GM13976 (cell line): ENCODE measurements at regions not wholly inside any gene's neighbourhood (a gene's known extent, or its start where the extent isn't known, plus 50 kb on each side); places are given as distances from the start of the nearest gene placed in this dataset.

Experiments used
- DNase-seq: peaks from one replicate; pipeline ENCODE4 v3.0.0; 2012; ENCODE audit warnings: low spot score
- CTCF ChIP-seq: IDR thresholded peaks from 2 replicates; pipeline ENCODE4 v1.5.1; 2012; ENCODE audit warnings: borderline replicate concordance, mild to moderate bottlenecking; ENCODE audit not compliant: insufficient read depth; ENCODE audit errors: extremely low read depth, missing control alignments, control extremely low read depth
- in situ Hi-C: fragments of 300-500 bp; cut with MboI; formaldehyde crosslinking; loops from one replicate; pipeline ENCODE4 v1.12.0; 2022; ENCODE audit warnings: low sequenced_read_pairs, mixed read lengths, inconsistent platforms; ENCODE audit not compliant: unreplicated experiment

- TF ChIP-seq CTCF, result no peak
- no peak for DNase-seq
- in situ Hi-C loops, result no loop called here
These were observed 116.0 kb downstream of the SPP2 start for GRCh38 chr2:234166531-234166930.

- no peak for TF ChIP-seq CTCF
- in situ Hi-C loops, result no loop called here
- DNase-seq, result no peak
These were observed 114.9 kb downstream of the SPP2 start for GRCh38 chr2:234165421-234165820.

- no peak for DNase-seq
- in situ Hi-C loops, result no loop called here
- no peak for TF ChIP-seq CTCF
These were observed 114.3 kb downstream of the SPP2 start for GRCh38 chr2:234164493-234165413.

- DNase-seq, result no peak
- no peak for TF ChIP-seq CTCF
- in situ Hi-C loops, result no loop called here
These were observed 113.1 kb downstream of the SPP2 start for GRCh38 chr2:234163510-234164045.

- in situ Hi-C loops, result no loop called here
- DNase-seq, result no peak
- no peak for TF ChIP-seq CTCF
These were observed 112.4 kb downstream of the SPP2 start for GRCh38 chr2:234162861-234163260.

- TF ChIP-seq CTCF, result no peak
- DNase-seq, result no peak
- in situ Hi-C loops, result no loop called here
These were observed 111.4 kb downstream of the SPP2 start for GRCh38 chr2:234161932-234162331.
